SU-DHL-6 (cell line): ENCODE measurements at regions not wholly inside any gene's neighbourhood (a gene's known extent, or its start where the extent isn't known, plus 50 kb on each side); places are given as distances from the start of the nearest gene placed in this dataset.

Experiments used
- CTCF ChIP-seq: fragments of 200-600 bp; sonication (generic); IDR thresholded peaks from one replicate; pipeline ENCODE4 v1.5.1; 2017; ENCODE audit warnings: antibody characterized with exemption, mild to moderate bottlenecking, low read length, moderate library complexity; ENCODE audit not compliant: insufficient read depth, poor library complexity, severe bottlenecking
- EZH2phosphoT487 ChIP-seq: fragments of 200-600 bp; sonication (generic), shearing (Covaris generic); conservative IDR thresholded peaks from 2 replicates; pipeline ENCODE4 v1.6.1; 2018; ENCODE audit warnings: mild to moderate bottlenecking, antibody characterized with exemption, low read length, moderate library complexity, mixed read lengths

GRCh38 chr3:161559177-161559998 is 62.8 kb downstream of the OTOL1 start:
- TF ChIP-seq CTCF (peak; percentile 88), EZH2phosphoT487 (no peak)
